ENCODE measurements at regions not wholly inside any gene's neighbourhood (a gene's known extent, or its start where the extent isn't known, plus 50 kb on each side); places are given as distances from the start of the nearest gene placed in this dataset.

- Histone ChIP-seq H3K27me3 (no peaks in the 10 kb centered on the region), H3K9me3 (no peaks in the 10 kb centered on the region), H3K4me3 (no peak overlapping the region), H3K27ac (no peak overlapping the region), H3K4me1 (no peaks in the 10 kb centered on the region), H3K36me3 (no peaks in the 10 kb centered on the region)
- DNase-seq (no peak), ATAC-seq (ENCODE audit: low FRiP score in 2 of 2) (no peak)
- TF ChIP-seq EP300 (IDR thresholded peaks at IDR 0.05): no peak
- WGBS, 2 donors: 86 to 89% methylated on average over 12 of the region's 12 CpGs
These were observed 448.2 kb upstream of the AUTS2 start for GRCh38 chr7:69149804-69150782.

- H3K9me3 ChIP-seq: no peaks in the 10 kb centered on the region
- no peak for ATAC-seq (ENCODE audit: low FRiP score in 2 of 2)
- DNase-seq: no peak
- H3K4me1 ChIP-seq: no peaks in the 10 kb centered on the region
- no peak overlapping the region for H3K4me3 ChIP-seq
- TF ChIP-seq POLR2A (IDR thresholded peaks at IDR 0.05): no peak
- no peak for TF ChIP-seq POLR2AphosphoS5 (IDR thresholded peaks at IDR 0.05)
- TF ChIP-seq, protein P1, sequence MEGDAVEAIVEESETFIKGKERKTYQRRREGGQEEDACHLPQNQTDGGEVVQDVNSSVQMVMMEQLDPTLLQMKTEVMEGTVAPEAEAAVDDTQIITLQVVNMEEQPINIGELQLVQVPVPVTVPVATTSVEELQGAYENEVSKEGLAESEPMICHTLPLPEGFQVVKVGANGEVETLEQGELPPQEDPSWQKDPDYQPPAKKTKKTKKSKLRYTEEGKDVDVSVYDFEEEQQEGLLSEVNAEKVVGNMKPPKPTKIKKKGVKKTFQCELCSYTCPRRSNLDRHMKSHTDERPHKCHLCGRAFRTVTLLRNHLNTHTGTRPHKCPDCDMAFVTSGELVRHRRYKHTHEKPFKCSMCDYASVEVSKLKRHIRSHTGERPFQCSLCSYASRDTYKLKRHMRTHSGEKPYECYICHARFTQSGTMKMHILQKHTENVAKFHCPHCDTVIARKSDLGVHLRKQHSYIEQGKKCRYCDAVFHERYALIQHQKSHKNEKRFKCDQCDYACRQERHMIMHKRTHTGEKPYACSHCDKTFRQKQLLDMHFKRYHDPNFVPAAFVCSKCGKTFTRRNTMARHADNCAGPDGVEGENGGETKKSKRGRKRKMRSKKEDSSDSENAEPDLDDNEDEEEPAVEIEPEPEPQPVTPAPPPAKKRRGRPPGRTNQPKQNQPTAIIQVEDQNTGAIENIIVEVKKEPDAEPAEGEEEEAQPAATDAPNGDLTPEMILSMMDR (IDR thresholded peaks at IDR 0.05): no peak
- no peak for TF ChIP-seq EP300 (IDR thresholded peaks at IDR 0.05)
- H3K36me3 ChIP-seq: no peaks in the 10 kb centered on the region
- WGBS, 2 donors: 55 to 66% methylated on average over 1 of the region's 1 CpG
- no peaks in the 10 kb centered on the region for H3K27me3 ChIP-seq
- no peak overlapping the region for H3K27ac ChIP-seq
These were observed 435.9 kb upstream of the AUTS2 start for GRCh38 chr7:69162326-69162725.

GRCh38 chr7:69162931-69163670, 435.2 kb upstream of the AUTS2 start:
- DNase-seq (no peak), ATAC-seq (ENCODE audit: low FRiP score in 2 of 2) (peak in 1 of 2 donors; percentile 17)
- WGBS, 2 donors: 65 to 69% methylated on average over 8 of the region's 8 CpGs
- Histone ChIP-seq H3K27ac (no peak overlapping the region), H3K27me3 (no peaks in the 10 kb centered on the region), H3K9me3 (no peaks in the 10 kb centered on the region), H3K36me3 (no peaks in the 10 kb centered on the region), H3K4me1 (no peaks in the 10 kb centered on the region), H3K4me3 (no peak overlapping the region)
- TF ChIP-seq EP300 (IDR thresholded peaks at IDR 0.05): no peak
- TF ChIP-seq POLR2A (IDR thresholded peaks at IDR 0.05): no peak
- TF ChIP-seq, protein P1 (IDR thresholded peaks at IDR 0.05): no peak
- TF ChIP-seq POLR2AphosphoS5 (IDR thresholded peaks at IDR 0.05): no peak

- TF ChIP-seq POLR2A (IDR thresholded peaks at IDR 0.05): no peak
- TF ChIP-seq EP300 (IDR thresholded peaks at IDR 0.05): no peak
- TF ChIP-seq, protein P1 (IDR thresholded peaks at IDR 0.05): no peak
- no peak for TF ChIP-seq POLR2AphosphoS5 (IDR thresholded peaks at IDR 0.05)
- no peak for ATAC-seq (ENCODE audit: low FRiP score in 2 of 2)
- no peak for DNase-seq
- H3K9me3 ChIP-seq: no peaks in the 10 kb centered on the region
- no peaks in the 10 kb centered on the region for H3K36me3 ChIP-seq
- no peaks in the 10 kb centered on the region for H3K4me1 ChIP-seq
- WGBS, 2 donors: 90 to 93% methylated on average over 6 to 7 of the region's 7 CpGs
- H3K27me3 ChIP-seq: no peaks in the 10 kb centered on the region
- H3K4me3 ChIP-seq: no peak overlapping the region
- H3K27ac ChIP-seq: no peak overlapping the region
These were observed 431.2 kb upstream of the AUTS2 start for GRCh38 chr7:69166979-69167516.

DNA sequence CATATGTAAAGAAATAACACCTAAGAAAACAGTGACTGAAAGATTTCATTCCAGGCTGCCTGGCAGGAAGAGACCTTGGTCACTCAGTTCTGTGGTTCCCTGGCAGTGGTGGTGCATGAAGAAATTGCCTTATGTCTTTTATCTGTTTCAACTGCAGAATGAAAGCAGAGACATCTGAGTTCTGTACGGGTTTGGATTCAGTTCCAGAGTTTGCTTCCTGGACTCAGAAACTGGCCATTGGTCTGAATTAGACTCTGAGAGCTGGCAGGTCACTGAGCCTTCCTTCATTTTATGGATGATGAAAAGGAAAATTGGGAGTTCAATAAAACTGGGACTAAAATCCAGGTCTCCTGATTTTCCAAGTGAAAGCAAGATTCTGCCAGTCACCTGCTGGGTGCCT, 428.9 kb upstream of the AUTS2 start:
- no peak overlapping the region for H3K4me3 ChIP-seq
- 50 to 67% methylated on average over 1 of the region's 1 CpG for WGBS, 2 donors
- no peak overlapping the region for H3K27ac ChIP-seq
- no peaks in the 10 kb centered on the region for H3K27me3 ChIP-seq
- no peaks in the 10 kb centered on the region for H3K36me3 ChIP-seq
- DNase-seq (no peak), ATAC-seq (ENCODE audit: low FRiP score in 2 of 2) (no peak)
- H3K9me3 ChIP-seq: no peaks in the 10 kb centered on the region
- no peaks in the 10 kb centered on the region for H3K4me1 ChIP-seq
- TF ChIP-seq EP300 (IDR thresholded peaks at IDR 0.05): no peak
- TF ChIP-seq, protein P1 (IDR thresholded peaks at IDR 0.05): no peak
- no peak for TF ChIP-seq POLR2AphosphoS5 (IDR thresholded peaks at IDR 0.05)
- TF ChIP-seq POLR2A (IDR thresholded peaks at IDR 0.05): no peak
